HG02938 (cell line): ENCODE measurements at regions not wholly inside any gene's neighbourhood (a gene's known extent, or its start where the extent isn't known, plus 50 kb on each side); places are given as distances from the start of the nearest gene placed in this dataset.

Experiments
- ATAC-seq: cut with Tn5 transposase; IDR thresholded peaks from one replicate; pipeline ENCODE4 v1.9.1; 2021; ENCODE audit warnings: mild to moderate bottlenecking, moderate library complexity; ENCODE audit not compliant: unreplicated experiment

GRCh38 chr3:72412340-72412956 lies 435.8 kb downstream of the SHQ1 start:
- ATAC-seq: no peak

GRCh38 chr3:72411843-72412242 lies 436.4 kb downstream of the SHQ1 start:
- ATAC-seq: no peak

- ATAC-seq: no peak
Observed at GRCh38 chr3:72411126-72411525, 437.1 kb downstream of the SHQ1 start.

GRCh38 chr3:72408983-72409779 lies 439.1 kb downstream of the SHQ1 start:
- no peak for ATAC-seq

GRCh38 chr3:72407766-72408165 lies 440.5 kb downstream of the SHQ1 start:
- no peak for ATAC-seq

- ATAC-seq: no peak
Observed at GRCh38 chr3:72405943-72406566, 442.2 kb downstream of the SHQ1 start.

GRCh38 chr3:72401005-72401545 lies 447.2 kb downstream of the SHQ1 start:
- no peak for ATAC-seq

- no peak for ATAC-seq
Observed at GRCh38 chr3:72398781-72399180, 449.5 kb downstream of the SHQ1 start.

DNA sequence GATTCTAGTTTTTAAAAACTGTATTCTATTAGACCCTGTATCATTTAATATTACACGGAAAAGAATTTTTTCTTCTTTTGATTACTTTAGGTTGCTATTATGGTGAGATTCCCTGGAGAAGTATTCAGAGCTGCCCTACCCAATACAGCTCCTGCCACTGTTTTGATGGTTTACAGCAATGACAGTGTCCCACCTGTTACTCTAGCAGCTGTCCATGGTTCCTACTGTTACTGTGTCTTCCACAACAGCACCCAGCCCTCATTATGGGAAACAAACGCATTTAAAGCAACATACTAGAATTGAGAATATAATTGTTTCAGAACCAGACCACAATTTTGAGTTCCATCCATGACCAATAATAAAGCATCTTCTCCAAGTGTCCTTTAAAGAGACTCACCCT lies 450.7 kb downstream of the SHQ1 start:
- ATAC-seq: no peak

GRCh38 chr3:72396899-72397298 lies 451.3 kb downstream of the SHQ1 start:
- ATAC-seq: no peak

DNA sequence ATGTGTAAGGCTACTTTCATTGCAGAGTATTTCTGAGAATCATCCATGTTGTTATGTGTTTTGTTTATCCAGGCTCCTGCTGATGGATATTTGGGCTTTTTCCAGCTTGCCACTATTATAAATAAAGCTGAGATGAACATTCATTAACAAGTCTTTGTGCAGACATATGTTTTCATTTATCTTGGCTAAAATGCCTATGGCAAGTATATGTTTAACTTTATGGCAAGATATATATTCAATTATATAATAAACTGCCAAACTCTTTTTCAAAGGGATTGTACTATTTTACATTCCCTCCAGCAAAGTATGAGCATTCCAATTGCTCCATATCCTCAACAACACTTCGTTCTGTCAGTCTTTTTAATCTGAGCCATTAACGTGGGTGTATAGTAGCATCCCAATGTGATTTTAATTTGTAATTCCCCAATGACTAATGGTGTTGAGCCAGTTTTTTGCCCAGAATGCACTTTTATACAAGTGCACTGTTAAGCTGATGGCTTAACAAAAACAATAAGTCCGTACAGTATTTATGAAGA lies 452.4 kb downstream of the SHQ1 start:
- no peak for ATAC-seq

DNA sequence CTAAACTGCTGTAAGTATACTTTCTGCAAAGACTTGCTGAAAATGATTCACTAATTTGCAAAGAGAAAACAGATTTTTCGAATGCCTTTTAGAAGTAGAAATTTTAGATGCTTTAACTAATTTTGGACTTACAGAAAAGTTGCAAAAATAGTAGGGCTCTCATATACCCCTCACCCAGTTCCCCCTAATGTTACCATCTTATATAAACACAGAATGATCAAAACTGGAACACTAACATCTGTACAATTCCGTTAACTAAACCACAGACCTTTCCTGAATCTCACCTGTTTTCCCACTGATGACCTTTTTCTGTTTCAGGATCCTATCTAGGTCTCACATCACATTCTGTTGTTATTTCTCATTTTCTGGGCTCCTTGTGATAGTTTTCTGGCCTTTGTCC lies 454.8 kb downstream of the SHQ1 start:
- ATAC-seq: no peak

- no peak for ATAC-seq
Observed at GRCh38 chr3:72391659-72392058, 456.6 kb downstream of the SHQ1 start.

DNA sequence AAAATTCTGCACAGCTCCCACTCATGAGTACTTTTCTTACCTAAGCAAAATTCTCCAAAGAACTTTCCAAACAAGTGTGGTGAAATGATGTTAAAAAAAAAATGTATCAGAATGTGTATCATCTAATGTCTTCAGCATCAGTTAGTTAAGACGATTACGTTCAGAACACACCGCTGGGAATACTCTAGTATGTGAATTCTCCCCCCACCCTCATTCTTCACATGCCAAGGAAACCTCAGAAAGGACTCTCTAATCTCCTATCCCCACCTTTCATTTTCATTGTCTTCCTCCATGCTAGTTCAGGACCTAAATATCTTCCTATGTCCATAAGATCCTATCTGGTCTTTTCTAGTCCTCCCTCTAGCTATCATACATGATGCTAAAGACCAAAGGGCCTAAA lies 457.4 kb downstream of the SHQ1 start:
- no peak for ATAC-seq

DNA sequence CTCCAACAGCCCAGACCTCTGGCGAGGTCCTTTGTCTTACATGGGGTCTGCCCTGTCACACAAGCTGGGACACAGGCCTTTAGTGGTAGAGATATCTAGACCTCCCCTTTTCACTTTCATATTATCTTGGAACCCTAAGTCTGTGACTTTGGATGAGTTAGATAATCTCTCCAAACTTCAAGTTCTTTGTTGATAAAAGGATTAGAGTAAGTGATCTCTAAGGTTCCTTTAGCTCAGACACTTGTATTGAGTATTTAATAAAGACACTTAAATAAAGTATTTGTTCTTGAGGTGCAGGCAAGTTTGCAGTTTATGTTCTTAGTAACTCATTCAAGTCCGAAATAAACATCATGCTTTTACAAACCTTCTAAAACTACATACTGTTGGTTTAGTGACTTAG lies 459.6 kb downstream of the SHQ1 start:
- no peak for ATAC-seq

GRCh38 chr3:72388117-72388516 lies 460.1 kb downstream of the SHQ1 start:
- no peak for ATAC-seq

DNA sequence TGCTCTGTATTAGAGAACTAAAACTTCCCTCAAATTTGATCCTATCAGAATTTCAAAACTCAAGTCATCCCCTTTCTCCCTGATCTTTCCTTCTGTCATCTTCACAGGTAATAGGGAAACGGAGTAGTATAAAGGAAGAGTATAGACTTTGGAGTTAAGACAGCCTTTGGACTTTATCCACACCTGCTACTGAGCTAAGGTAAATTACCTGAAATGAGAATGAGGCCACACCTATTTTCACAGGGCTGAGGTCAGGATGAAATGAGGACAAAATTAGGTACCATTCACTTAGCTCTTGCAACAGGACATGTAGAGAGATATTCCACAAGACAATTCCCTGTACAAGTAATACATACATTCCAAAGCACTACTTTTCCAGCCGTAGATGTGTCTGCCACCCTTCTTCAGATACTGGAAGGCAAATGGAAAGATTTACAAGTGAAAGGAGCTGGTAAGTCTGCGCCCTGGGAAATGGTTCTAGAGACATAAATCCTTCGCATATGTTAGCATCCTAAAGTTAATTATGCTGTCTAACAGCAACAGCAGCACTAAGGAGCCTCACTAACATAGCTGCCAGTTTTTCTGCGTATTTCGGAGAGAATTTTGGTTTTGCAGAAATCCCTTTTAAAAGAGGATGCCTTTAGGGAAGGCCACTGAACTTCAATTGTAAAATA lies 461.8 kb downstream of the SHQ1 start:
- no peak for ATAC-seq

GRCh38 chr3:72385167-72385566 lies 463.1 kb downstream of the SHQ1 start:
- no peak for ATAC-seq

DNA sequence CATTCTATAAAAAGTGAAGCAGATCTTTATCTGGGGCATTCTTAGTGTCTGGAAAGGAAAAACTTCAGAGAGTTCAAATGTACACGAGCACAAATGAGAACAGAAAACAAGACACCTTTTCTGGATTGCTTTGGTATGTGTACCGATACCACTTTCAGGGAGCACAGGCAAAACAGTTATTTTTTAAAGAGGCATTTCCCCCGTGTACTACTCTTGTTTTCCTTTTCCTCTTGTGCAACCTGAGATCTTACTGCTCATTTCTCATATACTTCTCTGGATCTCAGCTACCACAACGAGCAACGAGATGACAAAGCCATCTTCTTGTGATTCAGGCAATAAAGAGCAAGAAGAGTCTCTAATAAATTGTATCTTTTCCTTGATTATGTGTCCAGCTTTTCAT lies 463.6 kb downstream of the SHQ1 start:
- no peak for ATAC-seq

DNA sequence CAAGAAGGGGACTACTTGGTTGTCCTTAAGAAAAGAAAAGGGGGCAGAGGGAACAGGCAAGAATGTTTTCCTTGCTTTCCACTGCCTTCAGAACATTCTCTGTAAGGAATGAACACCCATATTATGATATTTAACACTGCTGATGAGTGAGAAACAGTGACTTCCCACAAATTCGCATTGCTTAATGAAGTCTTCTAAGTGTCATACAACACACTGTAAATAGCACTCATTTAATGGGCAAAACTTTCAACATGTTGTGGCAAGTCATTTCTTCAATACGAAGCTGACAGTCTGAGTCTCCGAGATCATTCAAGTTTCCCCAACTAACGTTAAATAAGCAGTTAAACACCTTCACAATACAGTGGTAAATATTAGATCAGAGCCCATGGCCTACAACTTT lies 464.4 kb downstream of the SHQ1 start:
- ATAC-seq: no peak

DNA sequence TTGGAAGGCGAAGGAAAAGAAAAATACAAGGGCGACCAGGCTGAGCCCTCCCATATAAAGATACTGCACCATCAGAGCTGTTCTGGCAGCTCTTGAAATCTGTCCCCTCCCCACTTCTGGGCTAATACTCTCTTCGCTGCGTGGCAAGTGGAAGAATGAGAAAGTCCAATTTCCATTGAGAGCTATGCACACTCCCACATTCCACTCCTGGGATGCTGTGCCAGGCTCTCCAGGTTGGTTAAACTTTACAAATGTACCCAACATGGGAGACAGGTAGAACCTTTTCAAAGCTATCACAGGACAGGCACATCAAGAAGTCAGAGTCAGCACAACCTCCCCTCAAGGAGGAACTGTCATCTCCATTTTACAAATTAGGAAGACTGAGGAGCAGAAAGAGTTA lies 465.0 kb downstream of the SHQ1 start:
- no peak for ATAC-seq
